ENCODE measurements at regions not wholly inside any gene's neighbourhood (a gene's known extent, or its start where the extent isn't known, plus 50 kb on each side); places are given as distances from the start of the nearest gene placed in this dataset.
A peak's percentile ranks its signal among the peaks of the same experiment; 100 is the strongest.

- 74% methylated on average over 7 of the region's 7 CpGs for WGBS (ENCODE audit: missing lambda C conversion rate)
- Histone ChIP-seq H3K4me3 (no peak overlapping the region), H3K9me3 (no peaks in the 10 kb centered on the region), H3K27ac (peak overlapping the region; percentile 82 to 83), H3K4me2 (peak overlapping the region; percentile 81), H3K4me1 (peaks cover 82% of the 10 kb centered on the region)
- TF ChIP-seq, protein P1, sequence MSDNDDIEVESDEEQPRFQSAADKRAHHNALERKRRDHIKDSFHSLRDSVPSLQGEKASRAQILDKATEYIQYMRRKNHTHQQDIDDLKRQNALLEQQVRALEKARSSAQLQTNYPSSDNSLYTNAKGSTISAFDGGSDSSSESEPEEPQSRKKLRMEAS (IDR thresholded peaks at IDR 0.05), result no peak
- no peak for TF ChIP-seq CBX2 (IDR thresholded peaks at IDR 0.05; ENCODE audit: borderline replicate concordance, low read depth)
- no peak for TF ChIP-seq CEBPB (IDR thresholded peaks at IDR 0.05)
- no peak for TF ChIP-seq HMGXB4 (CRISPR knock-in tag; IDR thresholded peaks at IDR 0.05; ENCODE audit: borderline replicate concordance)
- no peak for TF ChIP-seq MAFK (IDR thresholded peaks at IDR 0.05; ENCODE audit: partially characterized antibody)
- no peak for TF ChIP-seq NPAS2 (CRISPR knock-in tag; IDR thresholded peaks at IDR 0.05; ENCODE audit: borderline replicate concordance)
- TF ChIP-seq EP300 (IDR thresholded peaks at IDR 0.05), result no peak
- no peak for TF ChIP-seq RCOR1 (IDR thresholded peaks at IDR 0.05; ENCODE audit: low read depth, low read length)
- no peak for TF ChIP-seq JUN (IDR thresholded peaks at IDR 0.05)
- TF ChIP-seq EHMT2 (IDR thresholded peaks at IDR 0.05; ENCODE audit: low read depth), result no peak
- TF ChIP-seq CHD4 (IDR thresholded peaks at IDR 0.05; ENCODE audit: borderline replicate concordance), result no peak
- TF ChIP-seq MYC (IDR thresholded peaks at IDR 0.05; ENCODE audit: borderline replicate concordance, low read length), result no peak
- TF ChIP-seq ZNF302 (CRISPR knock-in tag; IDR thresholded peaks at IDR 0.05), result no peak
- TF ChIP-seq RAD21 (conservative IDR thresholded peaks at IDR 0.05 in 1 of 2, IDR thresholded peaks at IDR 0.05 in 1 of 2), result no peak
- TF ChIP-seq, protein P2, sequence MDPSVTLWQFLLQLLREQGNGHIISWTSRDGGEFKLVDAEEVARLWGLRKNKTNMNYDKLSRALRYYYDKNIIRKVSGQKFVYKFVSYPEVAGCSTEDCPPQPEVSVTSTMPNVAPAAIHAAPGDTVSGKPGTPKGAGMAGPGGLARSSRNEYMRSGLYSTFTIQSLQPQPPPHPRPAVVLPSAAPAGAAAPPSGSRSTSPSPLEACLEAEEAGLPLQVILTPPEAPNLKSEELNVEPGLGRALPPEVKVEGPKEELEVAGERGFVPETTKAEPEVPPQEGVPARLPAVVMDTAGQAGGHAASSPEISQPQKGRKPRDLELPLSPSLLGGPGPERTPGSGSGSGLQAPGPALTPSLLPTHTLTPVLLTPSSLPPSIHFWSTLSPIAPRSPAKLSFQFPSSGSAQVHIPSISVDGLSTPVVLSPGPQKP (IDR thresholded peaks at IDR 0.05; ENCODE audit: low read depth, low read length), result no peak
- ChIA-PET POLR2A (interaction anchor here (1.3 to 1.9 kb wide), 3 partner anchors 18 to 126 kb away, joined by 4 to 12 read pairs (median 7); partner anchors contain the start of gene ARHGAP5), CTCF (interaction anchor here (1.2 to 2.6 kb wide), 6 partner anchors 10 to 302 kb away, joined by 3 to 13 read pairs (median 6); no protein-coding TSS in a partner anchor)
- DNase-seq (ENCODE audit: low read depth in 1 of 2, low spot score in 1 of 2) (no peak), ATAC-seq (peak; percentile 19 to 32; a peak in 4 of 6 replicates), FAIRE-seq (no peak)
These were observed 126.8 kb upstream of the ARHGAP5 start for GRCh38 chr14:31950331-31950730.

- TF ChIP-seq JUN (IDR thresholded peaks at IDR 0.05) (peak in 1 of 2 experiments; percentile 32; a peak in 1 of 5 replicates), MAZ (IDR thresholded peaks at IDR 0.05; ENCODE audit: borderline replicate concordance, low read depth, low read length) (no peak), EP300 (IDR thresholded peaks at IDR 0.05) (0 out of 5 replicates have a peak, but pooled peaks of 1 of the 2 experiments have one; percentile 27)
- TF ChIP-seq, protein P3, sequence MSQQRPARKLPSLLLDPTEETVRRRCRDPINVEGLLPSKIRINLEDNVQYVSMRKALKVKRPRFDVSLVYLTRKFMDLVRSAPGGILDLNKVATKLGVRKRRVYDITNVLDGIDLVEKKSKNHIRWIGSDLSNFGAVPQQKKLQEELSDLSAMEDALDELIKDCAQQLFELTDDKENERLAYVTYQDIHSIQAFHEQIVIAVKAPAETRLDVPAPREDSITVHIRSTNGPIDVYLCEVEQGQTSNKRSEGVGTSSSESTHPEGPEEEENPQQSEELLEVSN (IDR thresholded peaks at IDR 0.05; ENCODE audit: borderline replicate concordance, low read depth), result no peak
- TF ChIP-seq, protein P1 (IDR thresholded peaks at IDR 0.05), result peak; percentile 44; the same call in 1 of the 2 replicates
- Histone ChIP-seq H3K27ac (peak overlapping the region; percentile 82 to 83), H3K4me2 (peak overlapping the region; percentile 81), H3K4me1 (peaks cover 82% of the 10 kb centered on the region), H3K9me3 (no peaks in the 10 kb centered on the region), H3K4me3 (no peak overlapping the region)
- DNase-seq (ENCODE audit: low read depth in 1 of 2, low spot score in 1 of 2) (peak; percentile 73 to 89), FAIRE-seq (no peak), ATAC-seq (peak; percentile 94 to 96)
- 25% methylated on average over 19 of the region's 19 CpGs for WGBS (ENCODE audit: missing lambda C conversion rate)
- ChIA-PET POLR2A (interaction anchor here (0.9 to 1.9 kb wide), 4 partner anchors 18 to 252 kb away, joined by 4 to 12 read pairs (median 6); partner anchors contain the start of genes ARHGAP5 and RNU6-8), CTCF (interaction anchor here (0.9 to 2.6 kb wide), 9 partner anchors 11 to 301 kb away, joined by 3 to 13 read pairs (median 4); no protein-coding TSS in a partner anchor)
These were observed 126.1 kb upstream of the ARHGAP5 start for GRCh38 chr14:31950764-31951637.
